Body of pancreas (tissue), 4 donors: ENCODE measurements at regions not wholly inside any gene's neighbourhood (a gene's known extent, or its start where the extent isn't known, plus 50 kb on each side); places are given as distances from the start of the nearest gene placed in this dataset.

Experiments used
- ATAC-seq: fragments of 150-250 bp; one replicate; pipeline ENCODE4 v1.9.1; 2016
- DNase-seq, 4 donors: peaks; one replicate each; pipeline ENCODE4 v3.0.0-alpha.2; 2019
- H3K27ac ChIP-seq, 4 donors: fragments of 200-600 bp; sonication (generic); 1 replicate in 3 of 4; 2 replicates in 1 of 4; pipeline versions ENCODE4 v1.5.1 to v1.6.1; 2016 to 2019; ENCODE audit warnings: mild to moderate bottlenecking in 1 of 4, mixed read lengths in 1 of 4, moderate library complexity in 1 of 4
- H3K27me3 ChIP-seq, 2 donors: fragments of 200-600 bp; sonication (generic); one replicate each; pipeline ENCODE4 v1.6.0; 2016; ENCODE audit warnings: mild to moderate bottlenecking in 1 of 2
- H3K36me3 ChIP-seq, 2 donors: fragments of 200-600 bp; sonication (generic); replicated peaks in 1 of 2; 2 replicates each; pipeline ENCODE4 v1.5.1; 2016; ENCODE audit warnings: low read depth in 2 of 2; ENCODE audit not compliant: insufficient read depth in 1 of 2
- H3K4me1 ChIP-seq: fragments of 200-600 bp; sonication (generic); one replicate; pipeline ENCODE4 v1.6.0; 2016
- H3K4me3 ChIP-seq, 2 donors: fragments of 200-600 bp; sonication (generic); 1 replicate in 1 of 2; 2 replicates in 1 of 2; pipeline ENCODE4 v1.5.1; 2016 to 2019
- H3K9me3 ChIP-seq, 3 donors: fragments of 200-600 bp; sonication (generic); 1 replicate in 2 of 3; 2 replicates in 1 of 3; pipeline ENCODE4 v1.5.1; 2016
- CTCF ChIP-seq, 7 experiments: fragments of 450-650 bp in 4 of 7; fragments of 200-600 bp in 3 of 7; sonication (generic) in 3 of 7; IDR thresholded peaks; one replicate each; pipeline ENCODE4 v1.5.1; 2016 to 2019; ENCODE audit warnings: antibody characterized with exemption in 7 of 7
- POLR2A ChIP-seq, 3 donors: fragments of 450-650 bp; IDR thresholded peaks; one replicate each; pipeline ENCODE4 v1.6.1; 2016; ENCODE audit warnings: antibody characterized with exemption in 3 of 3, mild to moderate bottlenecking in 2 of 3
- WGBS, 2 donors: methylation state at CpG; one replicate each; pipeline ENCODE4 v1.1.5; 2017; 5-methylcytosine and 5-hydroxymethylcytosine counted together
- intact Hi-C: fragments of 100-400 bp; cut with DNase I; formaldehyde crosslinking; loops from one replicate; pipeline ENCODE4 v1.15.1; 2023

- WGBS, 2 donors = 39 to 42% methylated on average over 13 of the region's 13 CpGs
- TF ChIP-seq POLR2A (IDR thresholded peaks at IDR 0.05) (no peak), CTCF (IDR thresholded peaks at IDR 0.05) (no peak)
These were observed 67.9 kb upstream of the STX16 start for GRCh38 chr20:58583176-58583575.

GRCh38 chr20:58580474-58580835, 65.3 kb upstream of the APCDD1L start:
- DNase-seq (no peak), ATAC-seq (no peak)
- intact Hi-C loops = no loop called here
- Histone ChIP-seq H3K36me3 (no peaks in the 10 kb centered on the region), H3K27ac (no peak overlapping the region), H3K27me3 (no peaks in the 10 kb centered on the region), H3K9me3 (no peaks in the 10 kb centered on the region), H3K4me3 (no peak overlapping the region), H3K4me1 (no peaks in the 10 kb centered on the region)
- TF ChIP-seq CTCF (IDR thresholded peaks at IDR 0.05) (no peak), POLR2A (IDR thresholded peaks at IDR 0.05) (no peak)
- 66 to 75% methylated on average over 7 of the region's 7 CpGs for WGBS, 2 donors

More at GRCh38 chr20:58583176-58583575, 67.9 kb upstream of the STX16 start:
- no peaks in the 10 kb centered on the region for H3K4me1 ChIP-seq
- no peaks in the 10 kb centered on the region for H3K27me3 ChIP-seq
- H3K36me3 ChIP-seq = no peaks in the 10 kb centered on the region
- H3K9me3 ChIP-seq = no peaks in the 10 kb centered on the region
- no peak overlapping the region for H3K27ac ChIP-seq
- no peak overlapping the region for H3K4me3 ChIP-seq
- DNase-seq = no peak
- no peak for ATAC-seq
- intact Hi-C loops = no loop called here

- no peak overlapping the region for H3K4me3 ChIP-seq
- no peaks in the 10 kb centered on the region for H3K9me3 ChIP-seq
- H3K4me1 ChIP-seq = no peaks in the 10 kb centered on the region
- 71 to 76% methylated on average over 21 to 23 of the region's 23 CpGs for WGBS, 2 donors
- no peak overlapping the region for H3K27ac ChIP-seq
- no peaks in the 10 kb centered on the region for H3K27me3 ChIP-seq
- DNase-seq (no peak), ATAC-seq (no peak)
- intact Hi-C loops = no loop called here
- no peaks in the 10 kb centered on the region for H3K36me3 ChIP-seq
- no peak for TF ChIP-seq CTCF (IDR thresholded peaks at IDR 0.05)
- TF ChIP-seq POLR2A (IDR thresholded peaks at IDR 0.05) = no peak
These were observed 64.7 kb upstream of the APCDD1L start for GRCh38 chr20:58579819-58580473.

GRCh38 chr20:58579069-58579818, 64.0 kb upstream of the APCDD1L start:
- Histone ChIP-seq H3K4me3 (no peak overlapping the region), H3K36me3 (no peaks in the 10 kb centered on the region), H3K27ac (no peak overlapping the region), H3K27me3 (no peaks in the 10 kb centered on the region), H3K9me3 (no peaks in the 10 kb centered on the region), H3K4me1 (no peaks in the 10 kb centered on the region)
- 70 to 75% methylated on average over 15 of the region's 15 CpGs for WGBS, 2 donors
- DNase-seq = no peak
- intact Hi-C loops = no loop called here
- ATAC-seq = no peak
- no peak for TF ChIP-seq POLR2A (IDR thresholded peaks at IDR 0.05)
- no peak for TF ChIP-seq CTCF (IDR thresholded peaks at IDR 0.05)
